Stimulated activated CD4-positive, alpha-beta T cell treated with anti-CD3 and anti-CD28 coated beads, Interleukin-12 subunit alpha, Interleukin-12 subunit beta, amount 100 ng/mL, for 48 hours (primary cell): ENCODE measurements at regions not wholly inside any gene's neighbourhood (a gene's known extent, or its start where the extent isn't known, plus 50 kb on each side); places are given as distances from the start of the nearest gene placed in this dataset.
"Not testable (repeated sequence)": the region's sequence is repeated elsewhere in the genome, so short reads cannot be mapped to it uniquely, and the experiment has no call there.

Experiments used
- DNase-seq, 3 donors: peaks; one replicate each; pipeline ENCODE4 v3.0.0-alpha.2; 2020; ENCODE audit warnings: low read depth in 2 of 3, low spot score in 1 of 3

DNA sequence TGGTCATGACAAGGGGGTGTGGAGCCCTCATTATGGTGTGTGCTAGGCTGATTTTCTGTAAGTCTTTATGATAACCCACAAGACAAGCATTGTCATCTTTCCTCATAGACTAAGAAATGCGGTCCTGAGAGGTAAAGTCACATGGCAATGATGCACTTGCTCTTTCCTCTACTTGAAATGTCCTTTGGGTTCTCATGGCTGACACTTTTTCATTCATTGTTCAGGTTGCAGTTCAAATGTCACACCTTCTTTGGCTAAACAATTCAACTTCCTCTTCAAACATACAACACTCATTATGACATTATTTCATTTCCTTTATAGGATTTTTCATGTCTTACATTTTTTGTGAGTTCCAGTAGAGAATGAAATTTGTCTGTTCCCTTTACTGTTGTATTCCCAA is 323.6 kb upstream of the PRR16 start:
- no peak for DNase-seq

DNA sequence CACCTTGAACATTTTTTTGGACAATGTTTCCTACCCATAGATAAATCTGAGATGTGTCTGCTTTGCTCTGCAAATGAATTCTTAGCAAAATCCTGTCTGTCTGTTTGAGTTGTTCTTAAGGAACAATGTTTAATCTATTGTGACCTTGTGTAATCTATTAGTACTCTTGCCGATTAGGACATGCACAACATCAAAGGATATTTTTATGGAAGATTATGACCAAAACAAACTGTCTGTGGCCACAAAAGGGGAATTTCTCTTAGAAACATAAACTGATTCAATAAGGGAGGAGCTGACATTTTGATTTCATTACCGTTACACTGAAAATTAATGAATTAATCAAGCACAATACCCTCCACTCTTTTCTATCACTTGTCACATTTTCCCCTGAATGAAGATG is 323.0 kb upstream of the PRR16 start:
- DNase-seq = no peak

DNA sequence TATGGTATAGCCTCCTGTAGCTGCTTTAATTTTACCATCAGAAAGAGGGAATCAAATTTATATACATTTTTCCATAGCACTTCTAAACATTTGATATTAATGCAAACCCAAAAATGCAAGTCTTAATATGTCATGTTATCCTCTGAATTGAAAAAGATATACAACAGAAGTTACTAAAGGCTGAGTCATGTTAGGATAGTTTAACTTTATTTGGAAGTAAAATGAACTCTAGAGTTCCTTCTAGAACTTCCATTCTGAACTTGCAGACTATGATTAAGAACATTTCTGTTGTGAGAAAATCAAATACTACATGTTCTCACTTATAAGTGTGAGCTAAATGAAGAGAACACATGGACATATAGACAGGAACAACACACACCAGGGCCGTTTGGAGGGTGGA is 317.3 kb upstream of the PRR16 start:
- no peak for DNase-seq

DNA sequence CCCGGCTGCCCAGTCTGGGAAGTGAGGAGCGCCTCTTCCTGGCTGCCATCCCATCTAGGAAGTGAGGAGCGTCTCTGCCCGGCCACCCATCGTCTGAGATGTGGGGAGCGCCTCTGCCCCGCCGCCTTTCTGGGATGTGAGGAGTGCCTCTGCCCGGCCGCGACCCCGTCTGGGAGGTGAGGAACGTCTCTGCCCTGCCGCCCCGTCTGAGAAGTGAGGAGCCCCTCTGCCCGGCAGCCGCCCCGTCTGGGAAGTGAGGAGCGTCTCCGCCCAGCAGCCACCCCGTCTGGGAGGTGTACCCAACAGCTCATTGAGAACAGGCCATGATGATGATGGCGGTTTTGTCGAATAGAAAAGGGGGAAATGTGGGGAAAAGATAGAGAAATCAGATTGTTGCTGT is 316.2 kb upstream of the PRR16 start:
- not testable (repeated sequence) for DNase-seq

DNA sequence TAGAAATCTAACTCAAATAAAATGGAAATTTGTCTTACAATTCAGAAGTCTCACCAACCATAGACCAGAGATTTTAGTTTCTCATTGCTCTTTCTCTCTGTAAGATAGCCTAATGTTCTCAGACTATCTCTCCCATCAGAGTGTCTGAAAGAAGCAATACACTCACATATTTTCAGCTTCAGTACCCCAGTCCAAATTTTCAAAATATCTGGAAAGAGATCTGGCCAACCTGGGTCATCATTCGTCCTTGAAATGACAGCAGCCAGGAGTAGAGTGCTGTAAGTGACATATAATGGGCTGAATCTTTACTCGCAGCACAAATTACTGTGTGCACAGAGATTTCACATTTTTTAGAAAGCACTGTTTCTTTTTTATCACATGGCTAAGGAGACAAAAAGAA is 313.3 kb upstream of the PRR16 start:
- no peak for DNase-seq

DNA sequence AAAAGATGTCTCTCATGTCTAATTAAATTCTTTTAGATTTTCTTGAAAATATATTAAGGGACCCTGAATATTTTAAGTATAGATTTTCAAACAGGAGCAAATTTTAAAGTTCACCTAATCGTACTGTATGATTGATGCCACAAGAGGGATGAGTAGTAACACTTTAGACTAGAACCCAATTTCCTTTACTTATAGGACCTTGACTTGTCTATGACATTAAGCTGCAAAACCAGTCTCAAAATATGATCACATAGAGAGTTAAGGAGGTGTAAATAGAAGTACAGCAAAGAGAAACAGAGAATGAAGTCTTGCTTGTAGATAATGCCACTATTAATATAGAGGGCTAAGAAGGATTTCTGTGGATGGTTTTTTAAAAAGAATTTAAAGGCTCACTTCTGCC is 312.9 kb upstream of the PRR16 start:
- DNase-seq = no peak

DNA sequence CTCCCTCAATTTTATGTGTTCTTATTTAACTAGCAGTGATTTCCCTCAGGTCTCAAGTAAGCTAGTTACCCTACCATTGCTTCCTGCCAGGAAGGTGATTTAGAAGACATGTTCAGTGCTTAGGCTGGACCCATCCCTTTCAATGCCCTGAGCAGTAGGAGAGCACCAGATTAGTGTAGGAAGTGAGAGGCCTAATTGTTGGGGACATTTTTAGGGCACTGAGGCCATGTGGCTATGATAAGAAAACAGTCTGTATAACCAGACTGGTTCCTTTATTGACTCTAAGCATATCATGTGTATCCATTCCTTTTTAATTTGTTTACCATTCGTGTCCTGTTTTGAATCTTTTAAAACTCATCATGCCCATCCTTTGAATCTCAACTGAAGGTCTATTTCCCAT is 312.3 kb upstream of the PRR16 start:
- DNase-seq = no peak

DNA sequence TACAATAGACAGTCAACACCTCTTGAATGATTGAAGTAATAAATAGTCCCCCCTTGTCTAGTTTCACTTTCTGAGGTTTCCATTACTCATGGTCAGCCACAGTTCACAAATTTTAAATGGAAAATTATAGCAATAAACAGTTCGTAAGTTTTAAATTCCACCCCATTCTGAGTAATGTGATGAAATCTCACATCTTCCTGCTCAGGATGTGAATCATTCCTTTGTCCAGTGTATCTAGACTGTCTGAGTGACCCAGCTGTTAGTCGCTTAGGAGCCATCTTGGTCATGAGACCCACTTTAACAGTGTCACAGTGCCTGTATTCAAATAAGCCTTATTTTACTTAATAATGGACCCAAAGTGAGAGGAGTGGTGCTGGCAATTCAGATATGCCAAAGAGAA is 311.6 kb upstream of the PRR16 start:
- DNase-seq = no peak

DNA sequence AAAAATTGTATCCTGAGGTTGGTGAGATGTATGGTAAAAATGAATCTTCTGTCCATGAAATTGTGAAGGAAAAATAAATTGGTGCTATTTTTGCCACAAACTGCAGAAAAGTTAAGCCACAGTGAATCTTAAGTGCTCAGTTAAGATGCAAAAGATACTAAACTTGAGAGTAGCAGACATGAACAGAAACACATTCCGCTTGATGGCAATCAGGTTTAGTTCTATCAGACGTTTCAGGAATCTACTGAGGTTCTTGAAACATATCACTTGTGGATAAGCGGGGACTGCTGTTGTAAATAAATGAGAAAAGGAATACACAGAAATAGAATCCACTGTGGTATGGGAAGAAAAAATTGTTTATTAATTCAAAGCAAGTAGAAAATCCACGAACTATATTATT is 311.2 kb upstream of the PRR16 start:
- no peak for DNase-seq

DNA sequence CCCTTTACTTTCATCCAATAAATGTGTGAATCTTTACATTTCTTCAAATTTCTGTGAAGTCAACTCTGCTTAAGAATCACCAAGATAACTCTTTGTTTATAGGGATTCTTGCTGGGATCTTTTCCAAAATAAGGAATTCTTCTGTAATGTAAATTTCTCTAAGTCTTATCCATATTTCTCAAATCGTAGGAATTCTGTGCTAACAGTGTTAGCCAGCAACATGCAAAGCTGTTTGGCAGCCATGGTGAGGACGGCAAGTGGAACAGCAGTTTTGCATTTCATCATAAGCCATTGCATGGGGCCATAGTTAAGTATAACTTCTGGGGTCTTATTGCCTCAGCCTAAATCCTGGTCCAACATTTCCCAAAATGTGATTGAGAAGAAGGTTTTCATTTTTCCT is 310.5 kb upstream of the PRR16 start:
- no peak for DNase-seq

DNA sequence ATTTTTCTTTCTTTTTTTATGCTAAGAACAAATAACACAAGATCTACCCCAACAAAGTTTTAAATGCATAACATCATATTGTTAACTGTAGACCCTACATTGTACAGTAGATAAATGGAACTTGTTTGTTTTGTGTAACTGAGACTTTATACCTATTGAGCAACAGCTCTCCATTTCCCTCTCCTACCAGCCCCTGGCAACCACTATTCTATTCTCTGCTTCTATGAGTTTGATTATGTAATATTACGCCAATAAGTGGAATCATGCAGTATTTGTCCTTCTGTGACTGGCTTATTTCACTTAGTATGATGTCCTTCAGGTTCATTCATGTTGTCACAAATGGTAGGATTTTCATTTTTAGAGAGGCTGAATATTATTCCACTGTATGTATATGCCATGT is 308.2 kb upstream of the PRR16 start:
- DNase-seq = no peak

DNA sequence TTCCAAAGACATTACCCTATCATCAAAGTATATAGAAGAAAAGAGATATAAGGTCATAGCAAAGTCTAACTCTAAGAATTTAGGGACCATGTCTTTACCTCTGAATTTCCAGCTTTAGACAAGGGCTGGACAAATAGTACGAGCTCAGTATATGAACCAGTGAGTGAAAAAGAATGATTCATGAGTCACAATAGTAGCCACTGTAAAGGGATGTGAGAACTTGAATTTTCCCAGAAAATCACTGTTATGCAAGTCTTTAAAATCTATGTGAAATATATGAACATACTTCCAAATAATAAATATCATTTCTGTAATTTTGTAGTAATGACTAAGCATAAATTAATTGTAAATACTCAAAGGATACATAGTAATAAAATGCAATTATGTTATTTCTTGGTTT is 305.9 kb upstream of the PRR16 start:
- no peak for DNase-seq

DNA sequence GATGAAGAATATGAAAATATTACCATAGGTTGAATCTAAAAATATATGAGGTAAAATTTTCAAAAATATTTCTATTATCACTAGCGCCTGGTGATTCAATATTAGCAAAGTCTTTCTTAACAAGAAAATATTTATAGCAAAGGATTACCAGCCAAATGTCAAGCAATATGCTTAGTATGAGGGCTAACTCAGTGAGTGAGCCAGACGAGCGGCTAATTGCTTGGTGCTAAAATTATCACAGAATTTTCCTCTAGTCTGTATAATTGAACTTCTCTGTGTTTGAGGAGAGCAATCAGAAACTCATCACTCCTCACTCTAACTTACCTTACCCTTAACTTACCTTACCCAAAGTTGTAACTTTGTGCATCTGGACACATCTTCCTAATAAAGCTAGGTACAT is 304.9 kb upstream of the PRR16 start:
- DNase-seq = no peak

DNA sequence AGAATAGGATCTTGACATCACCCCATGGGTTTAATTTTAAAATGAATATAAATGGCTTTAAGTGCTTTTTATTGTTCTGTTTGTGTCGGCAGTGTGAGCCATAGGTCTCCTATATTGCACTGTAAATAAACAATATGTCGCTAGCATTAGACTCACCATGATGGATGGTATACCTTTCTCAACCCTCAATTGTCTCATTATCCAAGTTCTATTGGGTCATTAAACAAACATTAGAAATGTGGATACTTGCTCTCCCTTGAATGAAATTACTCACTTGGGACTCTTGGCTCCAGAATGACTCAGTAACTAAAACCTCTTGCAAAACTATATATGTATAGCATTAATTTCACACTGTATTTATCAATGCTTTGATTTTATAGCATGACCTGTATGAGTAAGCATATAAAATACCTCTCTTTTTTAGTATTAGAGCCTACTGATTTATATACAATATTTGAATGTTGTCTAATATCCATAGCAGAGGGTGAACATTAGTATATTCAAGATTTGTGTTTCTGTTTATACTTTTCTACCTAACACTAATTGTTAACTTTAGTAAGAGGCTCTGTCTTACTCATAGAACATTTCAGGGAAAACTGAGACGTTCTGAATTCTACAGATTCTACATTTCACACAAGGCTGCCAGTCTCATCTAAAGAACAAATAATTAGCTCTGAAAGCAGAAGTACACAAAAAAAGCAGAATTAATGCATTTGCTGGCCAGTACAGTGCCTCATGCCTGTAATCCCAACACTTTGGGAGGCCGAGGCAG is 303.8 kb upstream of the PRR16 start:
- no peak for DNase-seq

DNA sequence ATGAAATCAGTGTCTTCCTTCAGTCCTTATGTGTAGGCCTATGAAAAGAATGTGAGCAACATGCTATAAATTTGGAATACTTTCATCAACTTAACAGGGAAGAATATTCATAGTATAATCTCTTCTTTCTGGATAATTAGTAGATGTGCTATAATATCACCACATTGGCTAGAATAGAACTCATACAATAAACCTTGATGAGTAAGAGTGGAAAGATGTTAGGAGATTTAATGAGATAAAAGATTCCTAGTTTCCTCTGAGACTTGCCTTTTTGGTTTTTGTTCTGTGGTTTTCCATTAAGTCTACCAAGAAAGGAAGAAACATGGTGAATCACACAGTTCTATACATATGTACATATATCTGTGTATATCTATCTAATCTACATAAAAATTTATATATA is 301.8 kb upstream of the PRR16 start:
- DNase-seq = no peak

DNA sequence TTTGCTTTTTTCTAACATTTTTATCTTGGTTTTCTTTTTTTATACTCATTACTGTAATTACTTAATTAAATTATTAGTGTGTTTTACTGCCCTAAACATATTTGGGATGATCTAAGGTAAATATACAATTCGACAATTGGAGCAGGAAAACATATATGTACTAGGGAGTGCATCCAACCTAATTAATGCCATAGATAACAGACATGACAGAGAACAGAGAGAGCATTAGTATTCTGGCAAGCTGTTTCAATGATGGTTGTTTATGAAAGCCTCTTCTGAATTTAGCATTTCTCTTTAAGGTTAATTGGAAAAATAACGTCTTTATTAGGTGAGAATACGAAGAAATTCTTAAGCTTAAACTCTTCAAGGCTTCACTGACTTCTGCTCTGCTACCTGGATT is 300.1 kb upstream of the PRR16 start:
- DNase-seq = no peak

DNA sequence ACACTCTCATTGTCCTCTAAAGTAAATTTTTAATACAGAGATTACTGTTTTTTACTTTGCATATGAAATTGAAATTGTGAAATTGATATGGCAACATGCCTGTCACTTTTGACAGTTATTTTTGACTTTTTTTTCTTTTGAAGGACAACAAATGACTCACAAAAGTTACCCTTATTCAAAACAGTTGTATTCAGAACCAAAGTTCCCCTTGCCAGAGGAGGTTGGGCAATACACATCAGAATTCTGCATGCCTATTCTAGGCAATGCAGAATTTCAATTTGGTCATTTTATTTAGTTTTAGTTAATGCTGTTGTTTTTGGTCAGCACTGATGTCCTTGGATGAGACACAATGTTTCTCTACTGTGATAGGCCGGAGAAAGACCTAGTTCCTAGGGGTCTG is 299.1 kb upstream of the PRR16 start:
- DNase-seq = no peak

DNA sequence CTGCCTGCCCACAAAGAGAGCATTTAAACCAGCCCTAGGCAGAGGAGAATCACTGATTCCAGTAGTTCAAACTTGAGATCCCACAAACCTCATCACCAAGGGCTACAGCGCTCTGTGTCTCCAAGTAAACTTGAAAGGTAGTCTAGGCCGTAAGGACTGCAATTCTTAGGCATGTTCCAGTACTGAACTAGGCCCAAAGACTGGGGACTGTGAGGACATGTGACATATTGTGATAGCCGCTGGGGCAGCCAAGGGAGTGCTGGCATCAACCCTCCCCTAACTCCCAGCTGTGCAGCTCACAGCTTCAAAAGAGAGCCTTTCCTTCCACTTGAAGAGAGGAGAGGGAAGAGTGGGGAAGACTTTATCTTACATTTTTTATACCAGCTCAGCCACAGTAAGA is 291.0 kb upstream of the PRR16 start:
- DNase-seq = no peak

DNA sequence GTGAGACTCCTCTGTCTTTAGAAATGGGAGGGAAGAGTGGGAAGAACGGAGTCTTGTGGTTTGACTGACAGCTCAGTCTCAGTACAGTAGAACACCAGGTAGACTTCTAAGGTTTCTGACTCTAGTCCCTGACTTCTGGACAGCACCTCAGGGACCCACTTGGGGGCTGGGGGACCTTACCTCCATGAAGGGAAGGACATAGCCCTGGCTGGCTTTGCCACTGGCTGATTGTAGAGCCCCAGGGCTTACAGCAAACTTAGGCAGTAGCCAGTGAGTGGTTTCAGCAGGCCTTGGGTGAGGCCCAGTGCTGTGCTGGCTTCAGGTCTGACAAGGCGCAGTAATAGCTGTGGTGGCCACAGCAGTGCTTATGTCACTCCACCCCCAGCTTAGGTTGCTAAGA is 290.0 kb upstream of the PRR16 start:
- no peak for DNase-seq

DNA sequence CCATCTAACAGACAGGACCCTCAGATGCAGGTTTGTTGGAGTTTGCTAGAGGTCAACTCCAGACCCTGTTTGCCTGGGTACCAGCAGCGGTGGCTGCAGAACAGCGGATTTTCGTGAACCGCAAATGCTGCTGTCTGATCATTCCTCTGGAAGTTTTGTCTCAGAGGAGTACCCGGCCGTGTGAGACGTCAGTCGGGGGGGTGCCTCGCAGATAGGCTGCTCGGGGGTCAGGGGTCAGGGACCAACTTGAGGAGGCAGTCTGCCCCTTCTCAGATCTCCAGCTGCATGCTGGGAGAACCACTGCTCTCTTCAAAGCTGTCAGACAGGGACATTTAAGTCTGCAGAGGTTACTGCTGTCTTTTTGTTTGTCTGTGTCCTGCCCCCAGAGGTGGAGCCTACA is 282.9 kb upstream of the PRR16 start:
- DNase-seq = not testable (repeated sequence)

DNA sequence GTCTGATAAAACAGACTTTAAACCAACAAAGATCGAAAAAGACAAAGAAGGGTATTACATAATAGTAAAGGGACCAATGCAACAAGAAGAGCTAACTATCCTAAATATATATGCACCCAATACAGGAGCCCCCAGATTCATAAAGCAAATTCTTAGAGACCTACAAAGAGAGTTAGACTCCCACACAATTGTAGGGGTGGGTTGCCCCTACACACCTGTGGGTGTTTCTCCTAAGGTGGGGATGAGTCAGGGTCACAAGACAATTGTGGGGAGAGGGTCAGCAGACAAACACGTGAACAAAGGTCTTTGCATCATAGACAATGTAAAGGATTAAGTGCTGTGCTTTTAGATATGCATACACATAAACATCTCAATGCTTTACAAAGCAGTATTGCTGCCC is 269.4 kb upstream of the PRR16 start:
- DNase-seq = not testable (repeated sequence)

DNA sequence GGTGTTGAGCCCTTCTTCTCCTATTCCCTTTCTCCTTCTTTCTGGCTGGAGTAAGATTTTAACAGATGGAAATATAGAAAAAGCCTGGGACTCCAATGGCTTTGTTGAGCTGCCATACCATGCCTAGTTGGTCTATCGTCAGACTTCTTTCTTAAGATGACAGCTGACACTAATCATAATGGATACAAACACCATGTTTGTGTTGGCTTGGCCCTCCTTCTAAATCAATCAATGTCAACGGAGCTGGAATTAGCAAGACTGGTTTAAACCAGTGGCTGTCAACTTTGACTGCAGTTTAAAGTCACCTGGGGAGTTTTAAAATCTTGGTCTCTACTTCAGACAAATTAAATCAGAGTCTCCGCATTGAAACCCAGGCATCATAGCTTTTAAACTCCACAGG is 264.5 kb upstream of the PRR16 start:
- DNase-seq = no peak

DNA sequence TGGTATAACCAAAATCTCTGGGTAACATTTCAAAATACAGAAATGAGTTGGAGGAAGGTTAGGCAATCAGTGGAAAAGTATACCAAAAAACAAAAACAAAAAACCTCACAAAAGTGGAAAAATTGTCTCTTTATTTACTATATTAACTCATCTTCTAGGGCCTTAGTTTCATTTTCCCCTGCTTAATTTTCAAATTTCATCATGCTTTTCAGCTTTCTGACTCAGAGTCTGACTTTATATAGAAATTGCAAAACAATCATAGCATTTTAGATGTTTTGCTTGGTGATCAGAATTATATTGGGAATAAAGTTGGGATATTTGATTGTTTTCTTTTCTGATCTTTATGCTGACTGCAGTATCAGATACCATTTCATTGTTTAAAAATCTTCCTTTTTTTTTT is 257.0 kb upstream of the PRR16 start:
- DNase-seq = no peak

DNA sequence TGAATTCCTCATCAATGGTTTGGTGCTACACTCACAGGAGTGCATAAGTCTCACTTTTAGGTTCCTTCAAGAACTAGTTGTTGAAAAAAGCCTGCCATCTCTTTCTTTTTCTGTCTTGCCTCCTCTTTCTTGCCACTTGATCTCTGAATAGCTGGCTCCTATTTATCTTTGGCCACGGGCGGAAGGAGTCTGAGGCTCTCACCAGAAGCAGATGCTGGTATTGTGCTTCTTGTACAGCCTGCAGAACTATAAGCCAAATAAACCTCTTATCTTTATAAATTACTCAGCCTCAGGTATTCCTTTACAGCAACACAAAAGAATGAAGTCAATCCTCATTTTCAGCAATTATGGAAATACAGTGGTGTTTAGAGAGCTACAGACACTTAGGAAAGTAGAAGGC is 247.1 kb upstream of the PRR16 start:
- DNase-seq = no peak
